HG03558 (cell line): ENCODE measurements at regions not wholly inside any gene's neighbourhood (a gene's known extent, or its start where the extent isn't known, plus 50 kb on each side); places are given as distances from the start of the nearest gene placed in this dataset.
"Not testable (repeated sequence)": the region's sequence is repeated elsewhere in the genome, so short reads cannot be mapped to it uniquely, and the experiment has no call there.

Experiments
- ATAC-seq: cut with Tn5 transposase; IDR thresholded peaks from one replicate; pipeline ENCODE4 v1.9.1; 2021; ENCODE audit warnings: moderate number of reproducible peaks; ENCODE audit not compliant: unreplicated experiment; ENCODE audit errors: extremely low read depth

GRCh38 chr12:58657190-58657589 is 263.1 kb downstream of the LRIG3 start:
- ATAC-seq = no peak

DNA sequence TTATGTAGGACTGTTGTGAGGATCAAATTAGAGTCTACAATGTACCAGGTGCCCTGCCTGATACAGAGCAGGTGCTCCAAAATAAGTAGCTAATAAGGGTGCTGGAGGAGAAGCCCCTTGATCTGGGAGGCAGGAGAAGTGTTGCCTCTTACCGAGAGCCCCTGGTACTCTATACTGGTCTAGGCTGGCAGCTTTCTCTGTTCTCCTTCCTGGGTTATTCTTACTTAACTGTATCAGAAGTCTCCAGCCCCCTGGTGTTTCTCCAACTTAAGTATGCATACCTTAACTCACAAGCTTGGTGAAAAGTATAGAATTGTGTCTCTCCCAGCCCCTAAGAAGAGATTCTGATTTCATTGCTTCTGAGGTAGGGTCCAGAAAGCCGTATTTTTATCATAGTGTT is 254.9 kb downstream of the LRIG3 start:
- no peak for ATAC-seq

DNA sequence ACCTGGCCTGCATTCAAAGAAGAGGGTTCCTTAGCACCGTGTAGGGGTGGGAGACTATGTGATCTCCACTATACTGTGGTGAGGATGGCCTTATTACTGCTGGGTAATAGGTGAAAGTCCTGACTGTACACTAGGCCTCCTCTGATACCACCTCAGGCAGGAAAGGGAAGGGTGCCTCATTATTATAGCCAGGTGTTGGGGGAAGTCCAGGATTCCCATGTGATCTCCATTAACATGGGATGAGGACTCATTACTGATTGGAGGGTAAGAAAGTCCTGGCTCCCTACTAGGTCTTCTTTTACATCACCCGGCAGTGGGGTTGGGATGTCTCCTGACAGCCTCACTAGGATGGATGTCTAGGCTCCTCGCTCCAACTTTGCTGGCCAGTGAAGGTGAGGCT is 252.1 kb downstream of the LRIG3 start:
- ATAC-seq = no peak

DNA sequence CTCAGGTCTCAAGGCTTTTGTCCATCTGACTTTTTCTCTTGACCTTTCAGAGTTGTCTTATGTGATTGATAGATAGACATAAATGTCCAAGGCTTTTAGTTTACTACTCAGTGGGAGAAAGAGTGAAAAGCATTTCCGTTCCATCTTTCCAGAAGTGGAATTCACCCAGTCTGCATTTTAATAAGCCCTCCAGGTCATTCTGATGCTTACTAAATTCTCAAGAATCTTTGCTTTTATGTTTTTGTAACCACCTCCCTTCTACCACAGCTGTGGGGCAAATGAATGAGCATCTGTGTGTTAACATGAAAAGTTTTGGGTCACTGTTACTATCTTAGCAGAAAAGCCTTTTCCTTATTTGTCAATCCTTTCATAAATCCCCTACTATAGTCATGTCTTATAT is 251.4 kb downstream of the LRIG3 start:
- ATAC-seq = no peak

DNA sequence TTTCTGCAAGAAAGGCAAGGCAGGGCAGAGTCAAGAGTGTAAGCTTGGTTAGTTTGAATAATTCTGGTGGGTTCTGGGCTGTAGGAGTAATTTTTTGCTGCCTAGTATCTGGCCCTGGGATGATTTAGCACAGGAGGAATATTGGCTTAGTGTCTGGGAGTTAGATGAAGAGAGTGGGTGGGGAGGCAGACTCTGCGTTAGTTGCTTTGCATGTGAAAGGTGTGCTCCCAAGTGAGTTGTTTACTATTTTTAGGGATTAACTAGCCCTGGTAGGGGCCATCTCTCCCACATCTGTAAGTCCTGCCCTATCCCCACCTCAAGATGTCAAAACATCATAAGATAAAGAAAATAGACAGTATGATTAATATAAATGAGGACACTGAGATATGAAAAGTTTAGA is 249.7 kb downstream of the LRIG3 start:
- ATAC-seq = no peak

GRCh38 chr12:58671196-58671595 is 249.1 kb downstream of the LRIG3 start:
- no peak for ATAC-seq

GRCh38 chr12:58673021-58673420 is 247.3 kb downstream of the LRIG3 start:
- ATAC-seq = no peak

DNA sequence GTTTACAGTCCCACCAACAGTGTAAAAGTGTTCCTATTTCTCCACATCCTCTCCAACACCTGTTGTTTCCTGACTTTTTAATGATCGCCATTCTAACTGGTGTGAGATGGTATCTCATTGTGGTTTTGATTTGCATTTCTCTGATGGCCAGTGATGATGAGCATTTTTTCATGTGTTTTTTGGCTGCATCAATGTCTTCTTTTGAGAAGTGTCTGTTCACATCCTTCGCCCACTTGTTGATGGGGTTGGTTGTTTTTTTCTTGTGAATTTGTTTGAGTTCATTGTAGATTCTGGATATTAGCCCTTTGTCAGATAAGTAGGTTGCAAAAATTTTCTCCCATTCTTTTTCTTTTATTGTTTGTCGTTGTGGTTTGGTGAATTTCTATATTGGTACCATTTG is 242.5 kb downstream of the LRIG3 start:
- ATAC-seq = not testable (repeated sequence)

DNA sequence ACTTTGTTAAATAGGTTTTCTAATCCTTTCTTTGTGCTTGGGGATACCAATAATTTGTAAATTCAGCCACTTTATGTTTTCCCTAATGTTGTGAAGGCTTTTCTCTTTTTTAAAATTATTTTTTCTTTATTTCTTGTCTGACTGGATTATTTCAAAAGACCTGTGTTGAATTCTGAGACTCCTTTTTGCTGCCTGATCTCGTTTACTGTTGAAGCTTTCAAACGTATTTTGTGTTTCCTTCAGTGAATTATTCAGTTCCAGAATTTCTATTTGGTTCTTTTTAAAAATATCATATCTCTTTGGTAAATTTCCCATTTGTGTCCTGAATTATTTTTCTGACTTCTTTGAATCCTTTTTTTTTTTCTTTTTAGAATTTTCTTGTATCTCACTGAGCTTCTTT is 241.6 kb downstream of the LRIG3 start:
- ATAC-seq = no peak

GRCh38 chr12:58681730-58682129 is 238.6 kb downstream of the LRIG3 start:
- ATAC-seq = no peak

GRCh38 chr12:58695263-58695662 is 225.0 kb downstream of the LRIG3 start:
- no peak for ATAC-seq

- ATAC-seq = no peak
Measured at GRCh38 chr12:58701536-58701935, 218.8 kb downstream of the LRIG3 start.

- ATAC-seq = no peak
Measured at GRCh38 chr12:58703866-58704265, 216.4 kb downstream of the LRIG3 start.

DNA sequence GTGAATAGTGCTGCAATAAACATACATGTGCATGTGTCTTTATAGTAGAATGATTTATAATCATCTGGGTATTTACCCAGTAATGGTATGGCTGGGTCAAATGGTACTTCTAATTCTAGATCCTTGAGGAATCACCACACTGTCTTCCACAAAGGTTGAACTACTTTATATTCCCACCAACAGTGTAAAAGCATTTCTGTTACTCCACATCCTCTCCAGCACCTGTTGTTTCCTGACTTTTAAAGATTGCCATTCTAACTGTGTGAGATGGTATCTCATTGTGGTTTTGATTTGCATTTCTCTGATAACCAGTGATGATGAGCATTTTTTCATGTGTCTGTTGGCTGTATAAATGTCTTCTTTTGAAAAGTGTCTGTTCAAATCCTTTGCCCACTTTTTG is 215.5 kb downstream of the LRIG3 start:
- ATAC-seq = not testable (repeated sequence)

DNA sequence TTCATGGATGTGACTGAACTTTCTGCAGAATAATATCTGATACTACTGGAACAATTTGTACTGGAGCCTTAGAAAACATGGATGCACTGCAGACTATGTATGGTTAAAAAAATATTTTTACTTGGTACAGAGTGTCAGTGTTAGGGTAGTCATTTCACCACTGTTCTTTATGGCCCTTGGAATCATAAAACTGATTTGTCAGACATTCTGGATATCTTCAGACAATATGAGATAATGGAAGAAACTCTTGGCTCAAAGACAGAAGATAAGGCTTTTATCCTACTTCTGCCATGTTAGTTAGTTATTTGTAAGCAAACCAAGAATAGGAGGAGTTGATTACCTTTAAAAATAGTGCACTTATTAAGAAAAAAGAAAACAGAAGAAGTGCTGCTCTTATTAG is 209.4 kb downstream of the LRIG3 start:
- no peak for ATAC-seq

- ATAC-seq = no peak
Measured at GRCh38 chr12:58711974-58712373, 208.3 kb downstream of the LRIG3 start.

DNA sequence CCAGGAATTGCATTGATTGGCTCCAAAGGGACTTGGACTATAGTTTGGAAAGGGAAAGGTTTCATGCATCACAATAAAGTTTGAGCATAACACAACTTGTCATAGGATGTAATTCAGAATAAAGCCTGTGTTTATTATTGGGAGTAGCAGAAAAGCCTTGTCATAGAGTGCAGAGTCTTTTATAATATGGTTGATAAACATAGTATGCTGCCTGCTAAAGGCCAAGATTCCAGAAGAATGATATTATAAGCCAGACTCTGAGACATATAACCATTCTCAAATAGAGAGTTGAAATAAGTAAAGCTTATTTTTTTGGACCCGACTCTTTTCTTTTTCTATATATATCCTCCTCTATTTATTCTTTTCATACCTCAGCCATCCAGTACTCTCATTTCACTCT is 207.3 kb downstream of the LRIG3 start:
- ATAC-seq = no peak

- no peak for ATAC-seq
Measured at GRCh38 chr12:58719161-58719560, 201.1 kb downstream of the LRIG3 start.

GRCh38 chr12:58720421-58720820 is 199.9 kb downstream of the LRIG3 start:
- ATAC-seq = no peak

- no peak for ATAC-seq
Measured at GRCh38 chr12:58725400-58726105, 194.8 kb downstream of the LRIG3 start.

DNA sequence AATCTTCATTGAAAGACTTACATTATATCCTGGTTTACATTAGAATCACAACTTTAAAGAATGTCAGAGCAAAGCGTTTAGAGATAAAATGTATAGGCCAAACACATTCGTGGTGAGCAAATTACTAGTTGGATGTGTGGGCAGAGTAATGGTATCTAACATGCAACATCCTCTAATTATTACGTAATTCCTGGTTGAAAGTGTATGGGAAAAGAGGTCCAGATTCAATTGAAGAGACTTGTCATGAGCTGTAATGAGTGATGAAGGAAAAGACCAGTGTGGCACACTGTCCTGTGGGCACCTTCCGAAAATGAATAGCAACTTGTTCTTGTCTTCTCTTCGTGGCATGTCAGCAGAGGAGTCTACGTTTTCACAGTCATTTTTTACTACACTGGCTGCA is 192.8 kb downstream of the LRIG3 start:
- ATAC-seq = no peak

DNA sequence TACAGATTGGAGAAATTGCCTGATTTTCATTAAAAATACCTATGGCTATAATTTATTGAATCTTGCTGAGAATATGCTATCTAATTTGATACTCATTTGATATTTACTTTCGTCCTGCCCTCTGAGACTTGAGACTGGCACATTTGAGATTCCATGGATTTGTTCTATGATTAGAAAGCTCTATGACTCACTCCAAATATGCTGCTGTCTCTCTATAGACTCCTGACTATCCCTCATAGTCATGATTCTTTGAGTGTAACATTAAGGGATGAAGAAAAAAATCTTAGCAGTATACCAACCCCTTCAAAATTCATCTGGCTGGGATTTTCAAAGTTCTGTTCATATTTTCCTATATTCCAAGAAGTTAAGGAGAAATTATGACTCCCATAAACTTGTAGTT is 191.9 kb downstream of the LRIG3 start:
- ATAC-seq = no peak

- no peak for ATAC-seq
Measured at GRCh38 chr12:58731096-58731495, 189.2 kb downstream of the LRIG3 start.
